OCI-LY7 (cell line): ENCODE measurements at regions not wholly inside any gene's neighbourhood (a gene's known extent, or its start where the extent isn't known, plus 50 kb on each side); places are given as distances from the start of the nearest gene placed in this dataset.

Experiments used
- BruUV-seq: library from RNA; stranded (reverse); fragments of 400-500 nt; replicated peaks from 2 replicates; lab custom pipeline; 2021; lab: Mats Ljungman, UMichigan
- CTCF ChIA-PET: fragments of 300-600 bp; sonication (Branson Sonifier 250); formaldehyde crosslinking; loops from one replicate; lab custom pipeline; 2022; ENCODE audit warnings: antibody characterized with exemption; ENCODE audit not compliant: unreplicated experiment; lab: Charles Lee
- POLR2A ChIA-PET: fragments of 300-600 bp; sonication (Branson Sonifier 250); formaldehyde crosslinking; loops from one replicate; lab custom pipeline; 2022; ENCODE audit warnings: antibody characterized with exemption; lab: Charles Lee
- DNase-seq: peaks from one replicate; pipeline ENCODE4 v3.0.0-alpha.2; 2015; ENCODE audit warnings: low spot score
- H2AFZ ChIP-seq: fragments of 200-600 bp; sonication (generic), shearing (Covaris generic); 2 replicates; pipeline ENCODE4 v1.6.1; 2014; ENCODE audit warnings: mild to moderate bottlenecking, antibody characterized with exemption, low read length, moderate library complexity
- H3K27ac ChIP-seq: fragments of 200-600 bp; sonication (generic); 2 replicates; pipeline ENCODE4 v1.5.1; 2014; ENCODE audit warnings: mixed run types, low read depth, mild to moderate bottlenecking, moderate library complexity, low read length, inconsistent platforms; ENCODE audit not compliant: poor library complexity, severe bottlenecking
- H3K36me3 ChIP-seq: fragments of 200-600 bp; sonication (generic); 2 replicates; pipeline ENCODE4 v1.6.1; 2014; ENCODE audit warnings: mild to moderate bottlenecking, antibody characterized with exemption, low read length, moderate library complexity, mixed read lengths; ENCODE audit not compliant: insufficient read depth
- H3K4me1 ChIP-seq: fragments of 200-600 bp; sonication (generic); 2 replicates; pipeline ENCODE4 v1.5.1; 2014; ENCODE audit warnings: mild to moderate bottlenecking, low read length; ENCODE audit not compliant: insufficient read depth, poor library complexity, severe bottlenecking
- H3K4me2 ChIP-seq: fragments of 200-600 bp; sonication (generic); 2 replicates; pipeline ENCODE4 v1.6.1; 2014; ENCODE audit warnings: mild to moderate bottlenecking, low read length
- H3K4me3 ChIP-seq: fragments of 200-600 bp; sonication (generic); 2 replicates; pipeline ENCODE4 v1.5.1; 2014; ENCODE audit warnings: mild to moderate bottlenecking, low read depth, low read length; ENCODE audit not compliant: poor library complexity, severe bottlenecking
- H3K79me2 ChIP-seq: fragments of 200-600 bp; sonication (generic); 2 replicates; pipeline ENCODE4 v1.6.1; 2016; ENCODE audit warnings: low read depth, mild to moderate bottlenecking, low read length, moderate library complexity, mixed read lengths; ENCODE audit not compliant: insufficient read depth
- H3K9me2 ChIP-seq: fragments of 200-600 bp; sonication (generic); 2 replicates; pipeline ENCODE4 v1.6.1; 2016; ENCODE audit warnings: mild to moderate bottlenecking, low read length, mixed read lengths; ENCODE audit not compliant: insufficient read depth
- H3K9me3 ChIP-seq: fragments of 200-600 bp; sonication (generic); 2 replicates; pipeline ENCODE4 v1.6.1; 2014; ENCODE audit warnings: mild to moderate bottlenecking, mixed run types, low read length, mixed read lengths
- H4K20me1 ChIP-seq: fragments of 200-600 bp; sonication (generic); 2 replicates; pipeline ENCODE4 v1.6.1; 2014; ENCODE audit warnings: mild to moderate bottlenecking, antibody characterized with exemption, low read length, moderate library complexity, mixed read lengths; ENCODE audit not compliant: insufficient read depth
- CTCF ChIP-seq: fragments of 200-600 bp; sonication (generic); conservative IDR thresholded peaks from 2 replicates; pipeline ENCODE4 v1.5.1; 2014; ENCODE audit warnings: mild to moderate bottlenecking, antibody characterized with exemption, low read length, moderate library complexity, mixed read lengths
- EZH2phosphoT487 ChIP-seq: fragments of 200-600 bp; sonication (generic); IDR thresholded peaks from 2 replicates; pipeline ENCODE4 v1.6.1; 2018; ENCODE audit warnings: low read depth, borderline replicate concordance, mild to moderate bottlenecking, mixed run types, antibody characterized with exemption, low read length, moderate library complexity, mixed read lengths
- intact Hi-C: fragments of 100-400 bp; cut with micrococcal nuclease; formaldehyde crosslinking; loops from one replicate; pipeline ENCODE4 v1.10.0; 2022; ENCODE audit not compliant: unreplicated experiment

- Histone ChIP-seq H3K36me3 (no peaks in the 10 kb centered on the region), H3K27ac (no peak overlapping the region), H3K79me2 (no peaks in the 10 kb centered on the region), H4K20me1 (no peaks in the 10 kb centered on the region), H3K4me3 (no peak overlapping the region), H3K4me1 (no peaks in the 10 kb centered on the region), H2AFZ (no peak overlapping the region), H3K9me2 (no peaks in the 10 kb centered on the region), H3K9me3 (no peaks in the 10 kb centered on the region; the same call in 1 of the 2 replicates), H3K4me2 (no peak overlapping the region)
- no TSS peak for BruUV-seq
- DNase-seq, result no peak
- POLR2A ChIA-PET, result no interaction called here
- CTCF ChIA-PET, result no interaction called here
- TF ChIP-seq EZH2phosphoT487 (no peak), CTCF (no peak)
- intact Hi-C loops, result no loop called here
Measured at GRCh38 chr3:168736202-168736601, 640.5 kb upstream of the GOLIM4 start.

- H4K20me1 ChIP-seq, result no peaks in the 10 kb centered on the region
- CTCF ChIA-PET, result no interaction called here
Measured at GRCh38 chr3:168730073-168730472, 634.3 kb upstream of the GOLIM4 start.

More at GRCh38 chr3:168730073-168730472, 634.3 kb upstream of the GOLIM4 start:
- no peak for DNase-seq
- Histone ChIP-seq H3K79me2 (no peaks in the 10 kb centered on the region), H3K36me3 (no peaks in the 10 kb centered on the region), H3K27ac (no peak overlapping the region), H3K4me1 (no peaks in the 10 kb centered on the region), H2AFZ (no peak overlapping the region), H3K4me2 (no peak overlapping the region), H3K4me3 (no peak overlapping the region), H3K9me2 (no peaks in the 10 kb centered on the region), H3K9me3 (no peaks in the 10 kb centered on the region; the same call in 1 of the 2 replicates)
- BruUV-seq, result no TSS peak
- TF ChIP-seq EZH2phosphoT487, result no peak
- TF ChIP-seq CTCF, result no peak
- intact Hi-C loops, result no loop called here
- POLR2A ChIA-PET, result interaction anchor here (0.6 kb wide), 1 partner anchor 14 kb away, joined by 3 read pairs; no protein-coding TSS in a partner anchor
